ENCODE measurements at regions not wholly inside any gene's neighbourhood (a gene's known extent, or its start where the extent isn't known, plus 50 kb on each side); places are given as distances from the start of the nearest gene placed in this dataset.

DNA sequence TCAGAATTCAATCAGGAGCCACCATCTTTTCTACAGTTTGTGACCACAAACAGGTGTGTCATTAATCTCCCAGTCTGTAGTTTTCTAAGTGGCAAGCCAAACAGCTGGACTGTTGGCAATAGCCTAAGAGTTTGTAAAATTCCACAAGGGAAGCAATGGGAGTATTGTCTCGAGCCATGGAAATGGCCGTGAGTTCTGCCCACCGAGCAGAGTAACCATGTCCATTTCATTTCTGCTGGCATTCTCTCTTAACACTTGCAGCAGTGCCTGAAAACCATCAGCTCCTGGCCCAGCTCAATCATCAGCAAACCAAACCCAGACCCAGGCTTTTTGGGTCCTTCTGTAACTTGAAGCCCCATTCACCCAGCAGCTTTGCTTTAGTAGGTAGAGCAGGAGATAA is 387.8 kb upstream of the CDH7 start:
- H3K27me3 Mint-ChIP-seq (ENCODE audit: low read depth), result 0 out of 2 replicates have a peak, but pooled peaks cover 3% of the 10 kb centered on the region
- H3K36me3 Mint-ChIP-seq, result 0 out of 2 replicates have a peak, but pooled peaks cover 4% of the 10 kb centered on the region
- no peak overlapping the region for H3K4me3 Mint-ChIP-seq
- ChIA-PET POLR2A (no interaction called here), CTCF (no interaction called here)
- peaks cover 44% of the 10 kb centered on the region for H3K4me1 Mint-ChIP-seq
- DNase-seq (ENCODE audit: low spot score) (no peak), ATAC-seq (no peak)
- H3K9me3 Mint-ChIP-seq, result peaks cover 6% of the 10 kb centered on the region
- TF ChIP-seq, protein P1, sequence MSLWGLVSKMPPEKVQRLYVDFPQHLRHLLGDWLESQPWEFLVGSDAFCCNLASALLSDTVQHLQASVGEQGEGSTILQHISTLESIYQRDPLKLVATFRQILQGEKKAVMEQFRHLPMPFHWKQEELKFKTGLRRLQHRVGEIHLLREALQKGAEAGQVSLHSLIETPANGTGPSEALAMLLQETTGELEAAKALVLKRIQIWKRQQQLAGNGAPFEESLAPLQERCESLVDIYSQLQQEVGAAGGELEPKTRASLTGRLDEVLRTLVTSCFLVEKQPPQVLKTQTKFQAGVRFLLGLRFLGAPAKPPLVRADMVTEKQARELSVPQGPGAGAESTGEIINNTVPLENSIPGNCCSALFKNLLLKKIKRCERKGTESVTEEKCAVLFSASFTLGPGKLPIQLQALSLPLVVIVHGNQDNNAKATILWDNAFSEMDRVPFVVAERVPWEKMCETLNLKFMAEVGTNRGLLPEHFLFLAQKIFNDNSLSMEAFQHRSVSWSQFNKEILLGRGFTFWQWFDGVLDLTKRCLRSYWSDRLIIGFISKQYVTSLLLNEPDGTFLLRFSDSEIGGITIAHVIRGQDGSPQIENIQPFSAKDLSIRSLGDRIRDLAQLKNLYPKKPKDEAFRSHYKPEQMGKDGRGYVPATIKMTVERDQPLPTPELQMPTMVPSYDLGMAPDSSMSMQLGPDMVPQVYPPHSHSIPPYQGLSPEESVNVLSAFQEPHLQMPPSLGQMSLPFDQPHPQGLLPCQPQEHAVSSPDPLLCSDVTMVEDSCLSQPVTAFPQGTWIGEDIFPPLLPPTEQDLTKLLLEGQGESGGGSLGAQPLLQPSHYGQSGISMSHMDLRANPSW (CRISPR knock-in tag; conservative IDR thresholded peaks at IDR 0.05; ENCODE audit: low read depth), result no peak
- TF ChIP-seq IRF2 (CRISPR knock-in tag; IDR thresholded peaks at IDR 0.05; ENCODE audit: borderline replicate concordance, low read depth), result no peak
- no peak overlapping the region for H3K27ac Mint-ChIP-seq

DNA sequence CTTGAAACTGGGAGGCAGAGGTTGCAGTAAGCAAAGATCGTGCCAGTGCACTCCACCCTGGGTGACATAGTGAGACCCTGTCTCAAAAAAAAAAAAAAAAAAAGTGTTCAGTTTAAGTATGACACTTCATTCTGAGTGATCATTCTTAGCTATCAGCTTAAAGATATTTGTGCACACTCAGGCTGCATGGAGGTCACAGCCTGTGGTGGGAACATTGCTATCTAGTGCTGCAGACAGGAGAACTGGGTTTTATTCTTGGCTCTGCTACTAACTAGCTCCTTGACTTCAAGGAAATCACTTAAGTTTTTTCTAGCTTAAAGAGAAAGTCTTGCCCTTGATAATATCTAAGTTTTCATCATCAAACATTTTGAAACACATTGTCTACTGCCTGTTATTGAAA is 391.3 kb upstream of the CDH7 start:
- Mint-ChIP-seq H3K4me3 (no peak overlapping the region), H3K36me3 (no peaks in the 10 kb centered on the region), H3K27ac (no peak overlapping the region), H3K27me3 (ENCODE audit: low read depth) (0 out of 2 replicates have a peak, but pooled peaks cover 3% of the 10 kb centered on the region), H3K4me1 (peaks cover 19% of the 10 kb centered on the region), H3K9me3 (no peaks in the 10 kb centered on the region)
- TF ChIP-seq TCF7 (CRISPR knock-in tag; IDR thresholded peaks at IDR 0.05; ENCODE audit: low read depth), result no peak
- TF ChIP-seq, protein P2, sequence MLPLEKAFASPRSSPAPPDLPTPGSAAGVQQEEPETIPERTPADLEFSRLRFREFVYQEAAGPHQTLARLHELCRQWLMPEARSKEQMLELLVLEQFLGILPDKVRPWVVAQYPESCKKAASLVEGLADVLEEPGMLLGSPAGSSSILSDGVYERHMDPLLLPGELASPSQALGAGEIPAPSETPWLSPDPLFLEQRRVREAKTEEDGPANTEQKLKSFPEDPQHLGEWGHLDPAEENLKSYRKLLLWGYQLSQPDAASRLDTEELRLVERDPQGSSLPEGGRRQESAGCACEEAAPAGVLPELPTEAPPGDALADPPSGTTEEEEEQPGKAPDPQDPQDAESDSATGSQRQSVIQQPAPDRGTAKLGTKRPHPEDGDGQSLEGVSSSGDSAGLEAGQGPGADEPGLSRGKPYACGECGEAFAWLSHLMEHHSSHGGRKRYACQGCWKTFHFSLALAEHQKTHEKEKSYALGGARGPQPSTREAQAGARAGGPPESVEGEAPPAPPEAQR (CRISPR knock-in tag; IDR thresholded peaks at IDR 0.05), result no peak
- no peak for TF ChIP-seq ATF1 (CRISPR knock-in tag; IDR thresholded peaks at IDR 0.05)
- TF ChIP-seq RORB (CRISPR knock-in tag; IDR thresholded peaks at IDR 0.05), result no peak
- no peak for TF ChIP-seq ZNF423 (CRISPR knock-in tag; IDR thresholded peaks at IDR 0.05)
- no peak for TF ChIP-seq ZNF416 (CRISPR knock-in tag; IDR thresholded peaks at IDR 0.05)
- TF ChIP-seq FOXK1 (CRISPR knock-in tag; IDR thresholded peaks at IDR 0.05), result no peak
- DNase-seq (ENCODE audit: low spot score) (no peak), ATAC-seq (no peak)
- ChIA-PET CTCF (no interaction called here), POLR2A (no interaction called here)

DNA sequence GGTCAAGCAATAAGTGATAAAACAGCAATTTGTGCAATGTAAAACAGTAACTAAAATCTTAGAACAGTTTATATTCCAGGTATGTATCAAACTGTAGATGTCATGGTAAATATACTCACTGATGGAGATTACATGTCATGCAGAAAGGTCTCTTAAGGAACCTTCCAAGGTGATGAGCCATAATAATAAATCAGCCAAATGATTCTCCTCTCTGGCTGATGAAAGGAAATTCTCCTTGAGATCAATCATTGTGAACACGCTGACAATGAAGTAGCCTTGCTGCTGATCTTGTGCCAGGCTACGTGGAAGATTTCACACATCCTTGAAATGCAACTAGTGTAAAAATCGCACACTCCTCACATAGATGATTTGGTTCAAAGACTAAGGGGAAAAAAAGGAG is 392.5 kb upstream of the CDH7 start:
- H3K4me3 Mint-ChIP-seq, result no peak overlapping the region
- H3K9me3 Mint-ChIP-seq, result no peaks in the 10 kb centered on the region
- DNase-seq (ENCODE audit: low spot score), result no peak
- ChIA-PET POLR2A (interaction anchor here (0.6 kb wide), 1 partner anchor 99 kb away, joined by 3 read pairs; no protein-coding TSS in a partner anchor), CTCF (no interaction called here)
- no peaks in the 10 kb centered on the region for H3K36me3 Mint-ChIP-seq
- H3K27me3 Mint-ChIP-seq (ENCODE audit: low read depth), result no peaks in the 10 kb centered on the region
- peaks cover 7% of the 10 kb centered on the region; the same call in 1 of the 2 replicates for H3K4me1 Mint-ChIP-seq
- ATAC-seq, result no peak
- H3K27ac Mint-ChIP-seq, result no peak overlapping the region
- TF ChIP-seq ZNF423 (CRISPR knock-in tag; IDR thresholded peaks at IDR 0.05) (no peak), MXD4 (CRISPR knock-in tag; IDR thresholded peaks at IDR 0.05; ENCODE audit: borderline replicate concordance) (no peak), ZNF671 (CRISPR knock-in tag; IDR thresholded peaks at IDR 0.05) (no peak), JAZF1 (CRISPR knock-in tag; IDR thresholded peaks at IDR 0.05) (no peak), TEAD1 (CRISPR knock-in tag; IDR thresholded peaks at IDR 0.05) (no peak), CREM (CRISPR knock-in tag; IDR thresholded peaks at IDR 0.05) (no peak), NFE2L1 (CRISPR knock-in tag; IDR thresholded peaks at IDR 0.05) (no peak), GABPB1 (CRISPR knock-in tag; IDR thresholded peaks at IDR 0.05) (no peak), ZNF396 (CRISPR knock-in tag; IDR thresholded peaks at IDR 0.05; ENCODE audit: borderline replicate concordance) (no peak), JUN (CRISPR knock-in tag; IDR thresholded peaks at IDR 0.05) (no peak), NR1H2 (CRISPR knock-in tag; IDR thresholded peaks at IDR 0.05) (no peak)
- TF ChIP-seq, protein P2 (CRISPR knock-in tag; IDR thresholded peaks at IDR 0.05), result no peak
- TF ChIP-seq, protein P3, sequence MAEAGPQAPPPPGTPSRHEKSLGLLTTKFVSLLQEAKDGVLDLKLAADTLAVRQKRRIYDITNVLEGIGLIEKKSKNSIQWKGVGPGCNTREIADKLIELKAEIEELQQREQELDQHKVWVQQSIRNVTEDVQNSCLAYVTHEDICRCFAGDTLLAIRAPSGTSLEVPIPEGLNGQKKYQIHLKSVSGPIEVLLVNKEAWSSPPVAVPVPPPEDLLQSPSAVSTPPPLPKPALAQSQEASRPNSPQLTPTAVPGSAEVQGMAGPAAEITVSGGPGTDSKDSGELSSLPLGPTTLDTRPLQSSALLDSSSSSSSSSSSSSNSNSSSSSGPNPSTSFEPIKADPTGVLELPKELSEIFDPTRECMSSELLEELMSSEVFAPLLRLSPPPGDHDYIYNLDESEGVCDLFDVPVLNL (CRISPR knock-in tag; IDR thresholded peaks at IDR 0.05; ENCODE audit: borderline replicate concordance, low read depth), result no peak
- TF ChIP-seq, protein P4, sequence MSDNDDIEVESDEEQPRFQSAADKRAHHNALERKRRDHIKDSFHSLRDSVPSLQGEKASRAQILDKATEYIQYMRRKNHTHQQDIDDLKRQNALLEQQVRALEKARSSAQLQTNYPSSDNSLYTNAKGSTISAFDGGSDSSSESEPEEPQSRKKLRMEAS (CRISPR knock-in tag; IDR thresholded peaks at IDR 0.05), result no peak
- TF ChIP-seq, protein P5, sequence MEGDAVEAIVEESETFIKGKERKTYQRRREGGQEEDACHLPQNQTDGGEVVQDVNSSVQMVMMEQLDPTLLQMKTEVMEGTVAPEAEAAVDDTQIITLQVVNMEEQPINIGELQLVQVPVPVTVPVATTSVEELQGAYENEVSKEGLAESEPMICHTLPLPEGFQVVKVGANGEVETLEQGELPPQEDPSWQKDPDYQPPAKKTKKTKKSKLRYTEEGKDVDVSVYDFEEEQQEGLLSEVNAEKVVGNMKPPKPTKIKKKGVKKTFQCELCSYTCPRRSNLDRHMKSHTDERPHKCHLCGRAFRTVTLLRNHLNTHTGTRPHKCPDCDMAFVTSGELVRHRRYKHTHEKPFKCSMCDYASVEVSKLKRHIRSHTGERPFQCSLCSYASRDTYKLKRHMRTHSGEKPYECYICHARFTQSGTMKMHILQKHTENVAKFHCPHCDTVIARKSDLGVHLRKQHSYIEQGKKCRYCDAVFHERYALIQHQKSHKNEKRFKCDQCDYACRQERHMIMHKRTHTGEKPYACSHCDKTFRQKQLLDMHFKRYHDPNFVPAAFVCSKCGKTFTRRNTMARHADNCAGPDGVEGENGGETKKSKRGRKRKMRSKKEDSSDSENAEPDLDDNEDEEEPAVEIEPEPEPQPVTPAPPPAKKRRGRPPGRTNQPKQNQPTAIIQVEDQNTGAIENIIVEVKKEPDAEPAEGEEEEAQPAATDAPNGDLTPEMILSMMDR (IDR thresholded peaks at IDR 0.05), result no peak
- TF ChIP-seq, protein P6, sequence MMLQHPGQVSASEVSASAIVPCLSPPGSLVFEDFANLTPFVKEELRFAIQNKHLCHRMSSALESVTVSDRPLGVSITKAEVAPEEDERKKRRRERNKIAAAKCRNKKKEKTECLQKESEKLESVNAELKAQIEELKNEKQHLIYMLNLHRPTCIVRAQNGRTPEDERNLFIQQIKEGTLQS (CRISPR knock-in tag; conservative IDR thresholded peaks at IDR 0.05), result no peak
